Mucosa of descending colon (tissue), 3 donors: ENCODE measurements at regions not wholly inside any gene's neighbourhood (a gene's known extent, or its start where the extent isn't known, plus 50 kb on each side); places are given as distances from the start of the nearest gene placed in this dataset.
A peak's percentile ranks its signal among the peaks of the same experiment; 100 is the strongest.
"Not testable (repeated sequence)": the region's sequence is repeated elsewhere in the genome, so short reads cannot be mapped to it uniquely, and the experiment has no call there.

ENCODE experiments used
- ATAC-seq: fragments of 200-7000 bp; cut with Tn5 transposase; one replicate; pipeline ENCODE4 v1.9.1; 2020; ENCODE audit warnings: mild to moderate bottlenecking, moderate library complexity
- DNase-seq, 3 donors: peaks; one replicate each; pipeline ENCODE4 v3.0.0-alpha.2; 2020
- H3K36me3 ChIP-seq: fragments of 200-600 bp; one replicate; pipeline ENCODE4 v1.8.0; 2021; ENCODE audit warnings: low read depth, mild to moderate bottlenecking
- H3K4me1 ChIP-seq: fragments of 200-600 bp; one replicate; pipeline ENCODE4 v1.8.0; 2021; ENCODE audit warnings: low read depth, mild to moderate bottlenecking
- H3K4me3 ChIP-seq: fragments of 200-600 bp; one replicate; pipeline ENCODE4 v1.8.0; 2021; ENCODE audit warnings: mild to moderate bottlenecking
- H3K9me3 ChIP-seq: fragments of 200-600 bp; one replicate; pipeline ENCODE4 v1.8.0; 2021; ENCODE audit warnings: mild to moderate bottlenecking
- intact Hi-C, 2 donors: fragments of 100-400 bp; cut with DNase I in 1 of 2; cut with micrococcal nuclease in 1 of 2; formaldehyde crosslinking; loops; one replicate each; pipeline versions ENCODE4 v1.11.0 to v1.11.1; 2022; cut with DNase I, micrococcal nuclease
- TF ChIP-seq, protein P1 (sequence below): fragments of 200-600 bp; IDR thresholded peaks from one replicate; pipeline ENCODE4 v1.8.0; 2022; ENCODE audit warnings: antibody characterized with exemption, mild to moderate bottlenecking
- donor health status: DM: no; HTN: no; CAD: no; lungs with moderate emphysema.
- donor health status: DM: no; HTN: no; CAD: no.
- donor health status: DM: no; HTN: yes; CAD: no.

- H3K4me3 ChIP-seq = no peak overlapping the region
- TF ChIP-seq, protein P1, sequence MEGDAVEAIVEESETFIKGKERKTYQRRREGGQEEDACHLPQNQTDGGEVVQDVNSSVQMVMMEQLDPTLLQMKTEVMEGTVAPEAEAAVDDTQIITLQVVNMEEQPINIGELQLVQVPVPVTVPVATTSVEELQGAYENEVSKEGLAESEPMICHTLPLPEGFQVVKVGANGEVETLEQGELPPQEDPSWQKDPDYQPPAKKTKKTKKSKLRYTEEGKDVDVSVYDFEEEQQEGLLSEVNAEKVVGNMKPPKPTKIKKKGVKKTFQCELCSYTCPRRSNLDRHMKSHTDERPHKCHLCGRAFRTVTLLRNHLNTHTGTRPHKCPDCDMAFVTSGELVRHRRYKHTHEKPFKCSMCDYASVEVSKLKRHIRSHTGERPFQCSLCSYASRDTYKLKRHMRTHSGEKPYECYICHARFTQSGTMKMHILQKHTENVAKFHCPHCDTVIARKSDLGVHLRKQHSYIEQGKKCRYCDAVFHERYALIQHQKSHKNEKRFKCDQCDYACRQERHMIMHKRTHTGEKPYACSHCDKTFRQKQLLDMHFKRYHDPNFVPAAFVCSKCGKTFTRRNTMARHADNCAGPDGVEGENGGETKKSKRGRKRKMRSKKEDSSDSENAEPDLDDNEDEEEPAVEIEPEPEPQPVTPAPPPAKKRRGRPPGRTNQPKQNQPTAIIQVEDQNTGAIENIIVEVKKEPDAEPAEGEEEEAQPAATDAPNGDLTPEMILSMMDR = no peak
- intact Hi-C loops = no loop called here
- peaks cover 3% of the 10 kb centered on the region for H3K9me3 ChIP-seq
- DNase-seq (no peak), ATAC-seq (no peak)
- no peaks in the 10 kb centered on the region for H3K4me1 ChIP-seq
- no peaks in the 10 kb centered on the region for H3K36me3 ChIP-seq
Measured at GRCh38 chr3:8424281-8424680, 77.3 kb upstream of the LMCD1 start.

DNA sequence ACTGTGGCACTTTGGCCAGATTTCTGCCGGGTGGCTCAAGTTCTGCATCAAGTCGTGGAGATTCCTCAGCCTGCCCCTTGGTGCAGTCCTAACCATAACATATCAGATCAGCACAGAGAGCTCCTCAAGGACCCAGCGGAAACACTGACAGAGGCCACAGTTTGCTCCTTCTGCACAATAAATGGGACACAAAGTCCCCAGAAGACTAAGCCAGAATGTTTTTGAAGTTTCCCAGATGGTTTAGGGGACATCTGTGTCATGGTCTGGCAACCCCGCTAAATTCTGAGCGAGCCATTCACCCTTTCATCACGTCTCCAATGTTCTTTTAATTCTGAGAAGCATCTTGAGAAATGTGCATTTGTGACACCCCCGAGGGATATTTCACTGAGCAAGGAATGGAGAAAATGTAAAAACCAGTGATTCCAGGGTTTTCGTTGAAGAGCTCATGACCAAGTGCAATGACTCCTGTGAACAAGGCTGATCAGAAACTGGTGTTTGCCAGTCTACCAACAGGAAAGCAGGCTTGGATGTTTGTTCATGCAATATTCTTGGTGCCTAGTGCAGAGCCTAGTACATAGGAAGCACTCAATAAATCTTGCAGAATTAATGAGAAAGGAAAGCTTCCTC, 64.8 kb upstream of the LMCD1 start:
- intact Hi-C loops = no loop called here
- Histone ChIP-seq H3K4me3 (no peak overlapping the region), H3K9me3 (no peaks in the 10 kb centered on the region), H3K4me1 (no peaks in the 10 kb centered on the region), H3K36me3 (no peaks in the 10 kb centered on the region)
- ATAC-seq (no peak), DNase-seq (no peak)
- TF ChIP-seq, protein P1 = no peak

DNA sequence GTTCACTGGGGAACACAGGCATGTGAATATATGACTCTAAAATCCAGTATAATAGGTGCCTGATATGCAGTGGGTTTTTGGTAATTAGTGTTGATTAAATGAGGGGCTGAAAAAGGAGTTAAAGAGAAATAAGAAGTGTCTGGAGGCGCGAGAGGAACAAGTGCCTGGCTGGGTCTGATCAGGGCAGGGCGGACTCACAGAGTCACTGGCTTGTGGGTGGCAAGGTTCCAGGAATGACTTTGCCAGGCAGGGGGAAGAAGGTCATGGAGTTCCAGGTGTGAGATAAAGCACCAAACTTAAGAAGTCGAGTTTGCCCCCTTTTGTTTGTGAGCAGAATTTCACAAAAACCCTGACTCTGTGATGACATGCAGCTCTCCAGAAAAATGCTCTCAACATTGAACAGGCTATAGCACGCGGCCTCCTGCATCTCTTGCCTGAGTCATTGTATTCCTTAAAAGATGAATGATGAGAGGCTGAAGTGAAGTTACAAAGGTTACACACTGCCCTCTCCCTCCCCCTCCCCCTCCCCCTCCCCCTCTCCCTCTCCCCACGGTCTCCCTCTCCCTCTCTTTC, 63.0 kb upstream of the LMCD1 start:
- TF ChIP-seq, protein P1 = no peak
- Histone ChIP-seq H3K4me1 (no peaks in the 10 kb centered on the region), H3K36me3 (no peaks in the 10 kb centered on the region), H3K9me3 (no peaks in the 10 kb centered on the region), H3K4me3 (no peak overlapping the region)
- DNase-seq = no peak
- intact Hi-C loops = no loop called here
- ATAC-seq = no peak

DNA sequence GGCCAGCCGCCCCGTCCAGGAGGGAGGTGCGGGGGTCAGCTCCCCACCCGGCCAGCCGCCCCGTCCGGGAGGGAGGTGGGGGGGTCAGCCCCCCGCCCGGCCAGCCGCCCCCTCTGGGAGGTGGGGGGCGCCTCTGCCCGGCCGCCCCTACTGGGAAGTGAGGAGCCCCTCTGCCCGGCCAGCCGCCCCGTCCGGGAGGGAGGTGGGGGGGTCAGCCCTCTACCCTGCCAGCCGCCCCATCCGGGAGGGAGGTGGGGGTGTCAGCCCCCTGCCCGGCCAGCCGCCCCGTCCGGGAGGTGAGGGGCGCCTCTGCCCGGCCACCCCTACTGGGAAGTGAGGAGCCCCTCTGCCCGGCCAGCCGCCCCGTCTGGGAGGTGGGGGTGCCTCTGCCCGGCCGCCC, 61.5 kb upstream of the LMCD1 start:
- not testable (repeated sequence) for ATAC-seq, H3K4me3 ChIP-seq, H3K4me1 ChIP-seq, H3K36me3 ChIP-seq, DNase-seq, H3K9me3 ChIP-seq
- intact Hi-C loops = loop anchor here (5.0 to 10.0 kb wide), 2 partner anchors 65 to 182 kb away; partner anchors contain the start of gene LMCD1 (in 1 of the 2)

- peak in 1 of 3 donors; percentile 42 for DNase-seq
- intact Hi-C loops = loop anchor here (5.0 to 10.0 kb wide), 2 partner anchors 63 to 180 kb away; partner anchors contain the start of gene LMCD1 (in 1 of the 2)
- H3K4me1 ChIP-seq = peaks cover 10% of the 10 kb centered on the region
- no peak overlapping the region for H3K4me3 ChIP-seq
- peak; percentile 20 for ATAC-seq
- no peaks in the 10 kb centered on the region for H3K36me3 ChIP-seq
- TF ChIP-seq, protein P1 = peak; percentile 38
- no peaks in the 10 kb centered on the region for H3K9me3 ChIP-seq
Measured at GRCh38 chr3:8441969-8442559, 59.6 kb upstream of the LMCD1 start.

GRCh38 chr3:8442993-8443650, 58.5 kb upstream of the LMCD1 start:
- ATAC-seq = no peak
- TF ChIP-seq, protein P1 = no peak

More at GRCh38 chr3:8442993-8443650, 58.5 kb upstream of the LMCD1 start:
- no peaks in the 10 kb centered on the region for H3K9me3 ChIP-seq
- no peak for DNase-seq
- intact Hi-C loops = loop anchor here (5.0 to 10.0 kb wide), 2 partner anchors 62 to 179 kb away; partner anchors contain the start of gene LMCD1 (in 1 of the 2)
- no peaks in the 10 kb centered on the region for H3K36me3 ChIP-seq
- no peak overlapping the region for H3K4me3 ChIP-seq
- H3K4me1 ChIP-seq = peaks cover 10% of the 10 kb centered on the region
